NCI-H748 treated with DMSO at 0.1 percent for 48 hours (cell line): ENCODE measurements at regions not wholly inside any gene's neighbourhood (a gene's known extent, or its start where the extent isn't known, plus 50 kb on each side); places are given as distances from the start of the nearest gene placed in this dataset.

Source experiments
- DNase-seq: peaks from one replicate; lab custom pipeline; 2025; lab: John Stamatoyannopoulos, UW

DNA sequence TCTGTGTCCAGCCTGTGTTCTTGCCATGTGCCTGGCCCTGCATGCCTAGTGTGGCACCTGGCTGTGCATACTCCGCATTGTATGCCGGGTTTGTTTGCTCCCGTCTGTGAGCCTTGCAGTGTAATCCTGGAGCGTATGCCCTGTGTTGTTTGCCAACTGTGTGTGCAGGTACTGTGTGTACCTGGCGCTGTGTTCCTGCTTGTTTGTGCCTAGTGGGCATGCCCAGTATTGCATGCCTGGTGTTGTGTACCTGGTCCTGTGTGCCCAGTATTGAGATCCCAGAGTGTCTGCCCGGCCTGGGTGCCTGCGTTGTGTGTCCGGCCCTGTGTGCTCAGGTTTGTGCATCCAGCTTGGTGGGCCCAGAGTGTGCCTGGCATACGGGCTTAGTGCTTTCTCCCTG, 54.5 kb upstream of the CHRNA7 start:
- peak; percentile 25 for DNase-seq

GRCh38 chr15:31977138-31977537, 53.2 kb upstream of the CHRNA7 start:
- no peak for DNase-seq

DNA sequence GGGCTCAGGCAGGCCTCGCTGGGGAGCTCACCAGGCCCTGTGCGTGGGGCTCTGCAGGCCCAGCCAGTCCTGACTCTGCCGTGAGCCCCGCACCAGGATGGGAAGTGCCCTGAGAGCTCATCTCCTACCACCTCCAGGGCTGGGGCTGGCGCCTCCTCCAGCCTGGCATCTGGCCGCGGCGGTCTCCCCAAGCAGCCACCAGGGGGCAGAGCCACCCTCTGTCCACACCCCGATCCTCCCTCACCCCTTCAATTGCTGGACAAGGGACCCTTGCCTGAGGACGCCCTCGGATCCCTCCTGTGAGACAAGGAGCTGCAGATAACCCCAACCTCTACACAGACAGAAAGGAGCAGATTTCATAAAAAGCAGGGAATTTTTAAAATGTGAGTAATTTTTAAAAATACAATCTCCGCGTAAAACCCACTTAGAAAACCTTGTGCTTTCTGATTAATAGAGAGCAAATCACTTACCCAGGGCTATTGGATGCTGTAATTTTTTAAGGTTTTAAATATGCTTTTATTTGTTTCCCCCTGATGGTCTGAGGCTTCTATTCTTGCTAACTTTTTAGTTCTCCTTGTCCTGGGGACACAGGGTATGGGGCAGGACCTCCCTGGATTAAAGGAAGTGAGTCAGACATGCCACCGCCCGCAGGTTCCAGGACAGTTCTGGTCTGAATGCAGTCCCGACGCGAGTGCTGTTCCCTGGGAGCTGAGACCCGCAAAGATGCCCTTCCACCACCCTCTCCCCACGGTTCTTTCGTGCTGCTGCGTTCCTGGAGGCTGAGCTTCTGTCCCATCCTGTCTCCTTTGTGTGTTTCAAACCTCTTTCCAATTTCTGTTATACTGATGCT, 52.3 kb upstream of the CHRNA7 start:
- no peak for DNase-seq
